ENCODE measurements at regions not wholly inside any gene's neighbourhood (a gene's known extent, or its start where the extent isn't known, plus 50 kb on each side); places are given as distances from the start of the nearest gene placed in this dataset.
A peak's percentile ranks its signal among the peaks of the same experiment; 100 is the strongest.

DNA sequence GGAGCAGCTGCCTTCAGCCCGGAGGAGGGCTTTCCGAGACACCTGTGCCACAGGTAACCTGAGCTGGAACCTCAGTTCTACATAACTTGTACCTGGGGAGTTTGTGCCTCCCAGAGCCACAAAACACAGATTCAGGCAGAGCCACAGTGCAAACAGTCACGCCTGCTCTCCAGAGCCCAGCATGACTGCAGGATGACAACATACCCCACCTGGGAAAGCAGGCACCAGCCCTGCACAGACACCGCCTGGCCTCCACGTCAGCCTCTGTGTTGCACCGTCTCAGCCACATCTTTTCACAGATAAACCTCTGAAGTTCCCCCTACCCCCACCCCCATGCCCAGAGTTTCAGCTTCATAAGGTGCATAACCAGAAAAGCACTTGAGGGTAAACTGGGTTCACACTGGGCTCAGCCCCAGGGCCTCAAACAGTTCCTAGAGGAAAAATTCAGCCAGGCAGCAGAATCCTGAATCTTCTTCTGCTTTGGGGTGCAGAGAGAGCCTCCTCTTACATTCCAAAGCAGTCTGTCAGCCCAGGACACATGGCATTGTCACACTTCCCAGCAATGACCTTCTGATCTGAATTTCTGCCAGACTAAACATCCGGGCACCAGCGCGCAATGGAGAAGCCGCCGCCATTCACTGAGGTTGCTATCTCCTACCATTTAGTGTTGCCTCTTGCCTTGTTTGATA lies 229.5 kb downstream of the TOMM20 start:
- intact Hi-C loops (cut with DNase I), result no loop called here
- H3K9me3 ChIP-seq, result no peaks in the 10 kb centered on the region
- H3K4me1 ChIP-seq, result peaks cover 24% of the 10 kb centered on the region
- no peak overlapping the region for H3K4me3 ChIP-seq
- peak overlapping the region; percentile 75 for H3K27ac ChIP-seq
- TF ChIP-seq, protein P1, sequence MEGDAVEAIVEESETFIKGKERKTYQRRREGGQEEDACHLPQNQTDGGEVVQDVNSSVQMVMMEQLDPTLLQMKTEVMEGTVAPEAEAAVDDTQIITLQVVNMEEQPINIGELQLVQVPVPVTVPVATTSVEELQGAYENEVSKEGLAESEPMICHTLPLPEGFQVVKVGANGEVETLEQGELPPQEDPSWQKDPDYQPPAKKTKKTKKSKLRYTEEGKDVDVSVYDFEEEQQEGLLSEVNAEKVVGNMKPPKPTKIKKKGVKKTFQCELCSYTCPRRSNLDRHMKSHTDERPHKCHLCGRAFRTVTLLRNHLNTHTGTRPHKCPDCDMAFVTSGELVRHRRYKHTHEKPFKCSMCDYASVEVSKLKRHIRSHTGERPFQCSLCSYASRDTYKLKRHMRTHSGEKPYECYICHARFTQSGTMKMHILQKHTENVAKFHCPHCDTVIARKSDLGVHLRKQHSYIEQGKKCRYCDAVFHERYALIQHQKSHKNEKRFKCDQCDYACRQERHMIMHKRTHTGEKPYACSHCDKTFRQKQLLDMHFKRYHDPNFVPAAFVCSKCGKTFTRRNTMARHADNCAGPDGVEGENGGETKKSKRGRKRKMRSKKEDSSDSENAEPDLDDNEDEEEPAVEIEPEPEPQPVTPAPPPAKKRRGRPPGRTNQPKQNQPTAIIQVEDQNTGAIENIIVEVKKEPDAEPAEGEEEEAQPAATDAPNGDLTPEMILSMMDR (IDR thresholded peaks at IDR 0.05), result no peak
- peak; percentile 76 for DNase-seq
- no peaks in the 10 kb centered on the region for H3K36me3 ChIP-seq
- peak; percentile 93 for ATAC-seq
- H3K27me3 ChIP-seq, result no peaks in the 10 kb centered on the region

DNA sequence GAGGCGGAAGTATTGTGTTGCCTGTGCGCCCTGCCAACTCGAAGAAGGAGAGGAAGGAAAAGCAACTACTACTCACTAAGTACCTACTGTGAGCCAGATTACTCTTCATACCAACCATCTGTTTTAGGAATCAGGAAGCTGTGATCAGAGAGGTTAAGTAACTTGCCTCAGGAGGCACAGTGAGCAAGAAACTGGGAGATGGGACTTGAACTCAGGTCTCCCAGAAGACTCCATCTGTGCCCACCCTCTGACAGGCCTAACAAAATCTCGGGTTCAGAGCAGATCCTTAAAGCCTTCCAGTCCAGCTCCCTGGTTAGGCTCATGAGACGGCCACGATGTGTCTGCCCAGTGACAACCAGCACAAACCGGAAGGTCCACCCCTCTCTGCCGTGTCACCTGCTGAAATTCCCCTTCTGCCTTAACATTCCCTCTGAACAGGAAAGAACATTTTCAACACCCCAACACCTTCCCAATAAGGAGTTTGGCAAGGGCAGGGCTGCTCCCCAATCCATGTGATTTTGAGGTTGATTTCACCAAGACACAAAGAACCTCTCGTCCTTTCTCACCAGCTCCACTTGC lies 230.1 kb downstream of the TOMM20 start:
- ATAC-seq, result peak; percentile 49
- Histone ChIP-seq H3K9me3 (no peaks in the 10 kb centered on the region), H3K36me3 (no peaks in the 10 kb centered on the region), H3K27me3 (no peaks in the 10 kb centered on the region), H3K27ac (peak overlapping the region; percentile 75), H3K4me3 (no peak overlapping the region), H3K4me1 (peaks cover 25% of the 10 kb centered on the region)
- TF ChIP-seq, protein P1 (IDR thresholded peaks at IDR 0.05), result no peak
- intact Hi-C loops (cut with DNase I), result no loop called here
- DNase-seq, result no peak

DNA sequence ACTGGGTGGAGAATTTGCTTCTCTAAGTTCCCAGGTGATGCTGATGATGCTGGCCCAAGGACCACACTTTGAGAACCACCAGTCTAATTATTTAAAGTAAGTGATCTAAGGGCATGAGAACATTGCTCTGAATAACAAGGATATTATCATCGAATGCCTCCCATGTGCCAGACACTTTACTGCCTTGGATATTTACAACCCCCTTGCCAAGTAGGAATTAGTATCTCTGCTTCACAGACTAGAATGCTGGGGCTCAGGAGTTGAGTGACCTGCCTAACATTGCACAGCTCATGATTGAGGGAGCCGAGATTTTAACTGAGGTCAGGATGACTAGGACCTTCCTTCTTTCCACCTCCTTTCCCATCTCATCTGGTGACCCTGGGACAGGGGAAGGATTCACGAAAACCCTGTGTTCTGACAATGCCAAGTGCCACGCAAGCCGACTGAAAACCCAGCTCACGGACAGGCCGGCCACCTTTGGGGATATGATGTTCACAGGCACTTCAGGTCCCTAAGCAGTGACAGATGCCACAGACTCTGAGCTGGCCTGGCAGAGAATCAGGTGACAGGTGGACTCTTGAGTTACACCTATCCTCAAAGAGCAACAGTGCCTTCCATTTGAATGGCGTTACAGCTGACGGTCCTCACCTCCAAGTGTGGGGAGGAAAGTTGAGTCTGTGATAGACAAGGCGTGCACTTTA lies 230.7 kb downstream of the TOMM20 start:
- peak overlapping the region; percentile 75 for H3K27ac ChIP-seq
- peak; percentile 45 for DNase-seq
- TF ChIP-seq, protein P1 (IDR thresholded peaks at IDR 0.05), result no peak

DNA sequence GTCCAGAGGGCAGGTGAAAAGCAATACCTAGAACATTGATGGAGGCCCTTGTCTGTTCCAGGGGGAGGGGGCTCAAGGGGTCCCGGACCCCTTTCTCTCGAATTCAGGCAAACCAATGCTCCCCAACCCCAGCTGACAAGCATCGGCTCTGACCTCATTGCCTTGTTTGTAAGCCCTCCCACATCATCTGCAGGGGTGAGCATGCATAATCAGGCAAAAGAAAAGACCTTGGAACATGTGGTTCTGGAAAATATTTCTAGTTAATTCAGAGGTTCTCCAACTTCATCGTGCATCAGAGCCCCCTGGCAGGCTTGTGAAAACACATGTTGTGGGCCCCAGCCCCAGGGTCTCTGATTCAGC lies 231.3 kb downstream of the TOMM20 start:
- H3K9me3 ChIP-seq, result no peaks in the 10 kb centered on the region
- DNase-seq, result no peak
- peak overlapping the region; percentile 75 for H3K27ac ChIP-seq
- H3K4me3 ChIP-seq, result no peak overlapping the region
- no peaks in the 10 kb centered on the region for H3K36me3 ChIP-seq
- TF ChIP-seq, protein P1 (IDR thresholded peaks at IDR 0.05), result no peak
- H3K4me1 ChIP-seq, result peaks cover 25% of the 10 kb centered on the region
- ATAC-seq, result no peak
- H3K27me3 ChIP-seq, result no peaks in the 10 kb centered on the region
- intact Hi-C loops (cut with DNase I), result no loop called here

More for the DNA sequence above, 230.7 kb downstream of the TOMM20 start:
- no peak overlapping the region for H3K4me3 ChIP-seq
- H3K27me3 ChIP-seq, result no peaks in the 10 kb centered on the region
- peaks cover 25% of the 10 kb centered on the region for H3K4me1 ChIP-seq
- no peaks in the 10 kb centered on the region for H3K9me3 ChIP-seq
- no peak for ATAC-seq
- intact Hi-C loops (cut with DNase I), result no loop called here
- H3K36me3 ChIP-seq, result no peaks in the 10 kb centered on the region

DNA sequence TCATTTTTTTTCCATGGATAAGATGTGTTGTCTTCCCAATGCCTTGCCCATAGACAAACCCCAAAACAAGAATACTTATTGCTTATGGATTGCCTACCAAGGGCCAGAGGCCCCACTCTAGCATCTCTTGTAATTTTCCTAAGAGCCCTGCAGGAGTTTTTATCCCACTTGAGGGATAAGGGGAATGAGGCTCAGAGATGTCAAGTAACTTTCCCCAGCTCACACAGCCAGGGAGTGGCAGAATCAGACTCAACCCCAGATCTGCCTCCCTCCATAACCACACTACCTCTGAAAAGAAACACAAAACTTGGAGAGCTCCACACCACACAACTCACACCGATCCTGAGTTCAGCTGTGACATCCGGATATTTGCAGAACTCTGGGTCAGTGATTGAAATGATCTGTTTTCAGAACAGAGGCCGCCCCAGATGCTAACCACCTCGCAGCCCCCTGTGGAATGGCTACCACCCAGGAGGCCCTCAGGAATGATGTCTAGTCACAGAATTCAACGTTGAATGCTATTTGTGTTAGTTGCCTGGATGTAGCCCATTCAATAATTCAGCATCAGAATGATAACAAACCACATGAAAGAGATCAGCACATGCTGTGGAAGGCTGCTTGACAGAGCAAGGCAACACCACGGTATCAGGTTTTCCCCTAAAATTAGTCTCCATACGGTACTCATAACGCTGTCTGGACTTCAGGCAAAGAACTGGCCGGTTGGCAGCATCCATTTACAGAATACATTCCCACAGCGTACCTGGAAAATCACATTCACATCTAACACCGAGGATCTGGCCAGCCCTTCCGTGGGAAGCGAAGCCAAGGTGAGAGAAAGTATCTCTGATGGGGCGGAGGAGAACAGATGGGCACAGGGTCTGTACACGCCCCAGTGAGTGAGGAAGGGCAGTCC lies 231.9 kb downstream of the TOMM20 start:
- TF ChIP-seq, protein P1 (IDR thresholded peaks at IDR 0.05), result no peak
- Histone ChIP-seq H3K27me3 (no peaks in the 10 kb centered on the region), H3K9me3 (no peaks in the 10 kb centered on the region), H3K27ac (no peak overlapping the region), H3K4me1 (peaks cover 25% of the 10 kb centered on the region), H3K36me3 (no peaks in the 10 kb centered on the region), H3K4me3 (no peak overlapping the region)
- no peak for DNase-seq
- no peak for ATAC-seq
- intact Hi-C loops (cut with DNase I), result no loop called here
